ENCODE measurements at regions not wholly inside any gene's neighbourhood (a gene's known extent, or its start where the extent isn't known, plus 50 kb on each side); places are given as distances from the start of the nearest gene placed in this dataset.

GRCh38 chr5:133827011-133827410, 141.4 kb downstream of the C5orf15 start (continued):
- no peak for TF ChIP-seq HDAC2 (IDR thresholded peaks at IDR 0.05)
- no peak for TF ChIP-seq BACH1 (IDR thresholded peaks at IDR 0.05; ENCODE audit: borderline replicate concordance)
- TF ChIP-seq RAD21 (IDR thresholded peaks at IDR 0.05; ENCODE audit: insufficient read depth, low read depth, low read length), result no peak
- no peak for TF ChIP-seq SIN3A (IDR thresholded peaks at IDR 0.05; ENCODE audit: low read depth, low read length)

DNA sequence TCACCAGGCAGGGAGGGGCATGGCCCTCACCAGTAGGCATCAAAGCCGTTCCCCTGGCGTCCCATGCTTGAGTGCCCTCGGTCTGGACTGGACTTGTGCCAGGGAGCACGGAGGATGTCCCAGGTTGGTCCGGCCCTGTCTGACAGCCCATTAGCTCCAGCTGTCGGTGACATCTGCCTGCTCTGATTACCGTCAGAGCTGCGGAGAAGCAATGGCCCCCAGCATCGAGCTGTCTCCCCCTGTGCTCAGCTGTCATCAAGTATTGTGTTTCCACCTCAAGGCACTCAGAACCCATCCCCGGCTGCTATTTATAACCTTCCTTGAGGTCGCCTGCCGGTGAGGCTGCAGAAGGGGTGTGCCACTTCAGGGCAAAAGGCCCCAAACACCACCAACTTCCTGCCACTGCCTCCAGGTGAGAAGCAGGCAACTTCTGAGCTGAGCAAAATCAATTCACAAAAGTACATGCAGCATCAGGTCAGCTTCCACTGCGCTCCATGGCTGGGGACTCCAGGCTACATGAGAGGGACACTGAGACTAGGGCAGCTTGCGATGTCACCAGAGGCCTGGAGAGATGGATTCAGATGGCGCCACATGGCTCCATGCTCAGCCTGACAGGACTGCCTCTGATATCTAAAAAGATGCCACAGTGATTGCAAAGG, 142.7 kb downstream of the C5orf15 start:
- CTCF ChIA-PET, result interaction anchor here (0.6 to 6.5 kb wide), 11 partner anchors 8 to 126 kb away, joined by 3 to 77 read pairs (median 4); no protein-coding TSS in a partner anchor
- WGBS (ENCODE audit: insufficient coverage, insufficient replicate concordance, low lambda C conversion rate, missing lambda C conversion rate), result 18% methylated on average over 15 of the region's 15 CpGs
- H3K79me2 ChIP-seq (ENCODE audit: control insufficient read depth, insufficient read depth, low read length), result no peaks in the 10 kb centered on the region
- peaks cover 33% of the 10 kb centered on the region for H3K4me1 ChIP-seq (ENCODE audit: control insufficient read depth, insufficient read depth, low read length)
- H4K20me1 ChIP-seq (ENCODE audit: control insufficient read depth, insufficient read depth), result no peaks in the 10 kb centered on the region
- SMC1A ChIA-PET (ENCODE audit: uncharacterized antibody, unreplicated experiment), result interaction anchor here (0.7 to 5.4 kb wide), 20 partner anchors 8 to 144 kb away, joined by 3 to 38 read pairs (median 4); no protein-coding TSS in a partner anchor
- no TSS peak for BruUV-seq (replicated peaks)
- DNase-seq (ENCODE audit: low read depth, low spot score) (peak; percentile 77), FAIRE-seq (no peak), ATAC-seq (peak; percentile 72)
- H3K9ac ChIP-seq (ENCODE audit: control insufficient read depth, insufficient read depth, low read length), result no peak overlapping the region
- in situ Hi-C loops (cut with MboI) (no loop called here), intact Hi-C loops (cut with micrococcal nuclease; ENCODE audit: unreplicated experiment) (no loop called here)
- H3K9me3 ChIP-seq (replicated peaks; ENCODE audit: control insufficient read depth, insufficient read depth, low read length), result no peaks in the 10 kb centered on the region
- no peaks in the 10 kb centered on the region for H3K36me3 ChIP-seq (ENCODE audit: control insufficient read depth in 2 of 2, insufficient read depth in 2 of 2, low read length in 1 of 2)
- POLR2A ChIA-PET, result interaction anchor here (1.0 to 1.3 kb wide), 4 partner anchors 12 to 1078 kb away, joined by 3 read pairs; no protein-coding TSS in a partner anchor
- H3K27me3 ChIP-seq (replicated peaks in 1 of 2; ENCODE audit: control insufficient read depth in 2 of 2, insufficient read depth in 2 of 2, low read length in 1 of 2), result no peaks in the 10 kb centered on the region
- H3K4me3 ChIP-seq, result no peak overlapping the region
- RAD21 ChIA-PET (ENCODE audit: unreplicated experiment), result interaction anchor here (0.6 to 6.5 kb wide), 12 partner anchors 12 to 721 kb away, joined by 3 to 49 read pairs (median 6); no protein-coding TSS in a partner anchor
- peak overlapping the region; percentile 30 for H2AFZ ChIP-seq (ENCODE audit: control insufficient read depth, low read depth, low read length)
- peak overlapping the region; percentile 75 for H3K4me2 ChIP-seq (ENCODE audit: control insufficient read depth, insufficient read depth)
- peak overlapping the region; percentile 6; the same call in 1 of the 2 replicates for H3K27ac ChIP-seq (ENCODE audit: control insufficient read depth, insufficient read depth)
- TF ChIP-seq, protein P1, sequence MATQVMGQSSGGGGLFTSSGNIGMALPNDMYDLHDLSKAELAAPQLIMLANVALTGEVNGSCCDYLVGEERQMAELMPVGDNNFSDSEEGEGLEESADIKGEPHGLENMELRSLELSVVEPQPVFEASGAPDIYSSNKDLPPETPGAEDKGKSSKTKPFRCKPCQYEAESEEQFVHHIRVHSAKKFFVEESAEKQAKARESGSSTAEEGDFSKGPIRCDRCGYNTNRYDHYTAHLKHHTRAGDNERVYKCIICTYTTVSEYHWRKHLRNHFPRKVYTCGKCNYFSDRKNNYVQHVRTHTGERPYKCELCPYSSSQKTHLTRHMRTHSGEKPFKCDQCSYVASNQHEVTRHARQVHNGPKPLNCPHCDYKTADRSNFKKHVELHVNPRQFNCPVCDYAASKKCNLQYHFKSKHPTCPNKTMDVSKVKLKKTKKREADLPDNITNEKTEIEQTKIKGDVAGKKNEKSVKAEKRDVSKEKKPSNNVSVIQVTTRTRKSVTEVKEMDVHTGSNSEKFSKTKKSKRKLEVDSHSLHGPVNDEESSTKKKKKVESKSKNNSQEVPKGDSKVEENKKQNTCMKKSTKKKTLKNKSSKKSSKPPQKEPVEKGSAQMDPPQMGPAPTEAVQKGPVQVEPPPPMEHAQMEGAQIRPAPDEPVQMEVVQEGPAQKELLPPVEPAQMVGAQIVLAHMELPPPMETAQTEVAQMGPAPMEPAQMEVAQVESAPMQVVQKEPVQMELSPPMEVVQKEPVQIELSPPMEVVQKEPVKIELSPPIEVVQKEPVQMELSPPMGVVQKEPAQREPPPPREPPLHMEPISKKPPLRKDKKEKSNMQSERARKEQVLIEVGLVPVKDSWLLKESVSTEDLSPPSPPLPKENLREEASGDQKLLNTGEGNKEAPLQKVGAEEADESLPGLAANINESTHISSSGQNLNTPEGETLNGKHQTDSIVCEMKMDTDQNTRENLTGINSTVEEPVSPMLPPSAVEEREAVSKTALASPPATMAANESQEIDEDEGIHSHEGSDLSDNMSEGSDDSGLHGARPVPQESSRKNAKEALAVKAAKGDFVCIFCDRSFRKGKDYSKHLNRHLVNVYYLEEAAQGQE (IDR thresholded peaks at IDR 0.05; ENCODE audit: low read depth, low read length), result no peak
- TF ChIP-seq, protein P2, sequence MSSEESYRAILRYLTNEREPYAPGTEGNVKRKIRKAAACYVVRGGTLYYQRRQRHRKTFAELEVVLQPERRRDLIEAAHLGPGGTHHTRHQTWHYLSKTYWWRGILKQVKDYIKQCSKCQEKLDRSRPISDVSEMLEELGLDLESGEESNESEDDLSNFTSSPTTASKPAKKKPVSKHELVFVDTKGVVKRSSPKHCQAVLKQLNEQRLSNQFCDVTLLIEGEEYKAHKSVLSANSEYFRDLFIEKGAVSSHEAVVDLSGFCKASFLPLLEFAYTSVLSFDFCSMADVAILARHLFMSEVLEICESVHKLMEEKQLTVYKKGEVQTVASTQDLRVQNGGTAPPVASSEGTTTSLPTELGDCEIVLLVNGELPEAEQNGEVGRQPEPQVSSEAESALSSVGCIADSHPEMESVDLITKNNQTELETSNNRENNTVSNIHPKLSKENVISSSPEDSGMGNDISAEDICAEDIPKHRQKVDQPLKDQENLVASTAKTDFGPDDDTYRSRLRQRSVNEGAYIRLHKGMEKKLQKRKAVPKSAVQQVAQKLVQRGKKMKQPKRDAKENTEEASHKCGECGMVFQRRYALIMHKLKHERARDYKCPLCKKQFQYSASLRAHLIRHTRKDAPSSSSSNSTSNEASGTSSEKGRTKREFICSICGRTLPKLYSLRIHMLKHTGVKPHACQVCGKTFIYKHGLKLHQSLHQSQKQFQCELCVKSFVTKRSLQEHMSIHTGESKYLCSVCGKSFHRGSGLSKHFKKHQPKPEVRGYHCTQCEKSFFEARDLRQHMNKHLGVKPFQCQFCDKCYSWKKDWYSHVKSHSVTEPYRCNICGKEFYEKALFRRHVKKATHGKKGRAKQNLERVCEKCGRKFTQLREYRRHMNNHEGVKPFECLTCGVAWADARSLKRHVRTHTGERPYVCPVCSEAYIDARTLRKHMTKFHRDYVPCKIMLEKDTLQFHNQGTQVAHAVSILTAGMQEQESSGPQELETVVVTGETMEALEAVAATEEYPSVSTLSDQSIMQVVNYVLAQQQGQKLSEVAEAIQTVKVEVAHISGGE (CRISPR knock-in tag; IDR thresholded peaks at IDR 0.05), result no peak
- TF ChIP-seq WRNIP1 (IDR thresholded peaks at IDR 0.05; ENCODE audit: borderline replicate concordance, low read depth, low read length) (no peak), MEF2A (IDR thresholded peaks at IDR 0.05; ENCODE audit: insufficient read depth, low read depth, low read length) (no peak), HDAC2 (IDR thresholded peaks at IDR 0.05) (no peak), NR2C1 (IDR thresholded peaks at IDR 0.05) (no peak), ZNF207 (IDR thresholded peaks at IDR 0.05; ENCODE audit: borderline replicate concordance) (no peak)
- TF ChIP-seq, protein P3, sequence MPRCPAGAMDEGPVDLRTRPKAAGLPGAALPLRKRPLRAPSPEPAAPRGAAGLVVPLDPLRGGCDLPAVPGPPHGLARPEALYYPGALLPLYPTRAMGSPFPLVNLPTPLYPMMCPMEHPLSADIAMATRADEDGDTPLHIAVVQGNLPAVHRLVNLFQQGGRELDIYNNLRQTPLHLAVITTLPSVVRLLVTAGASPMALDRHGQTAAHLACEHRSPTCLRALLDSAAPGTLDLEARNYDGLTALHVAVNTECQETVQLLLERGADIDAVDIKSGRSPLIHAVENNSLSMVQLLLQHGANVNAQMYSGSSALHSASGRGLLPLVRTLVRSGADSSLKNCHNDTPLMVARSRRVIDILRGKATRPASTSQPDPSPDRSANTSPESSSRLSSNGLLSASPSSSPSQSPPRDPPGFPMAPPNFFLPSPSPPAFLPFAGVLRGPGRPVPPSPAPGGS (IDR thresholded peaks at IDR 0.05; ENCODE audit: borderline replicate concordance, insufficient read depth, low read depth, low read length, poor library complexity, severe bottlenecking), result no peak
- TF ChIP-seq, protein P4, sequence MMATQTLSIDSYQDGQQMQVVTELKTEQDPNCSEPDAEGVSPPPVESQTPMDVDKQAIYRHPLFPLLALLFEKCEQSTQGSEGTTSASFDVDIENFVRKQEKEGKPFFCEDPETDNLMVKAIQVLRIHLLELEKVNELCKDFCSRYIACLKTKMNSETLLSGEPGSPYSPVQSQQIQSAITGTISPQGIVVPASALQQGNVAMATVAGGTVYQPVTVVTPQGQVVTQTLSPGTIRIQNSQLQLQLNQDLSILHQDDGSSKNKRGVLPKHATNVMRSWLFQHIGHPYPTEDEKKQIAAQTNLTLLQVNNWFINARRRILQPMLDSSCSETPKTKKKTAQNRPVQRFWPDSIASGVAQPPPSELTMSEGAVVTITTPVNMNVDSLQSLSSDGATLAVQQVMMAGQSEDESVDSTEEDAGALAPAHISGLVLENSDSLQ (IDR thresholded peaks at IDR 0.05), result no peak; the same call in 1 of the 2 replicates
